MV-4-11 (cell line): ENCODE measurements at regions not wholly inside any gene's neighbourhood (a gene's known extent, or its start where the extent isn't known, plus 50 kb on each side); places are given as distances from the start of the nearest gene placed in this dataset.
"Not testable (repeated sequence)": the region's sequence is repeated elsewhere in the genome, so short reads cannot be mapped to it uniquely, and the experiment has no call there.

ENCODE experiments used
- DNase-seq: peaks from one replicate; lab custom pipeline; 2025; lab: John Stamatoyannopoulos, UW

DNA sequence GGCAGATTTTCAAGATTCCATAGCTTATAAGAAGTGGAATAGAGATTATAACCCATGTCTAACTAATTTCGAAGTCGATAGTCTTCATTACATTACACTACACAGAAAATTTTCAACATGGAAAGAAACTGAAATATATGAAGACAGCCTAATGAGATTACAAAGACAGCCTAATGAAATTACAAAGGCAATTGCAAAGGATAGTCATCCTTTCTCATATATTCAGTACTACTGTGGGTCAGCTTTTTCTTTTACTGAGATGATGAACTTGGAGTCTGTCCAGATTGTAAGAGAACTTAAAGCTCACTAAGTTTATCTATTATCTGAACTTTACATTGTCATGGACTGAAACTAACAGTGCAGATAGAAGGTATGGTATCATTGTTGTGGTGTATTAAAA lies 304.4 kb upstream of the MBL2 start:
- DNase-seq, result no peak

DNA sequence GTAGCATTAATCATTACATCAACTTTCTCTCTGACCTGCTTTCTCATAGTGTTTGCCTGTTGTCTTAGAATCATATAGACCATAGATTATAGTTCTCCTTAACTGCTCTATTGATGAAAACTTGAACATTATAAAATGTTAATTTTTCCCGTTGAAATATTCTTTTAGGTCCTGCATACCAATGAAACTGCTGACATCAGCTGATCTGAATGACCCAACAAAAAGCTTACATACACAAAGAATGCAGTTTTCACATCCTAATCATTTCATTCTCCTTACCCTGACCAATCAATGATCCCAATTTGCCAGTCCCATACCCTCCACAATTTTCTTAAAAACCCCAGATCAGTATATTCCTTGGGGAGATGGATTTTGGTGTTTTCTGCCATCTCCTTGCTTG lies 302.9 kb upstream of the MBL2 start:
- no peak for DNase-seq

- DNase-seq, result no peak
Measured at GRCh38 chr10:53072144-53072543, 299.6 kb upstream of the MBL2 start.

- no peak for DNase-seq
Measured at GRCh38 chr10:53071505-53072125, 299.0 kb upstream of the MBL2 start.

GRCh38 chr10:53069013-53069412 lies 296.4 kb upstream of the MBL2 start:
- DNase-seq, result no peak

- DNase-seq, result no peak
Measured at GRCh38 chr10:53064614-53065013, 292.0 kb upstream of the MBL2 start.

- DNase-seq, result no peak
Measured at GRCh38 chr10:53063805-53064204, 291.2 kb upstream of the MBL2 start.

GRCh38 chr10:53052521-53053164 lies 280.1 kb upstream of the MBL2 start:
- DNase-seq, result no peak

- DNase-seq, result no peak
Measured at GRCh38 chr10:53045315-53045714, 272.7 kb upstream of the MBL2 start.

DNA sequence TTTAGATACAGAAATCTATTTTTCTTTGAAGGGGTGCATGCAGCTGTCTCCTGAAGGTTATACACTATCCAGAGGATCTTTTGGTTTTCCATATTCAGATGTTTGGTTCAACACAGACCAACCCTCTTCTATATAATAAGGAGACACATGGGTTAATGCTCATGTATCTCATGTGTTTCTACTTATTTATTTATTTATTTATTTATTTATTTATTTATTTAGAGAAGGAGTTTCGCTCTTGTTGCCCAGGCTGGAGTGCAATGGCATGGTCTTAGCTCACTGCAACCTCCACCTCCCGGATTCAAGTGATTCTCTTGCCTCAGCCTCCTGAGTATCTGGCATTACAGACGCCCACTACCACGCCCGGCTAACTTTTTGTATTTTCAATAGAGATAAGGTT lies 263.2 kb upstream of the MBL2 start:
- not testable (repeated sequence) for DNase-seq

GRCh38 chr10:53033396-53033795 lies 260.8 kb upstream of the MBL2 start:
- no peak for DNase-seq

GRCh38 chr10:53029872-53030849 lies 257.6 kb upstream of the MBL2 start:
- DNase-seq, result peak; percentile 54

DNA sequence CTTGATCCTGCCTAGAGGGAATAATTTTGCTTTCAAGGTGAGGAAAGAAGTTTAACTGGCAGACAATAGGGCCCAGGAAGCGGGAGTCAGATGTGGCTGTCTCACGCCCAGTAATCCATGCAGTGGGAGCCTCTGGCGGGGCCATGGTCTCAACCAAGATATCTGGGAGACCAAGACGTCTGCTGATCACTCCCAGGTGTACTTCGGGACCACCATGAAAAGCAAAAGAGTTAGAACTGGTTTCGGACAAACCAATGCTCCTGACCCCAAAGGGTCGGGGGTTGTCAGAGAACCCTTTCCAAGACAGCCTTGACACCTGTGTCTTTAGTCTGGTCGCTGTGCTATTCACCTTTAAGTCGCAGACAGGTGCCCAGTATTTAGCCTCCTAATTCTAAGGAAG lies 256.9 kb upstream of the MBL2 start:
- DNase-seq, result no peak

DNA sequence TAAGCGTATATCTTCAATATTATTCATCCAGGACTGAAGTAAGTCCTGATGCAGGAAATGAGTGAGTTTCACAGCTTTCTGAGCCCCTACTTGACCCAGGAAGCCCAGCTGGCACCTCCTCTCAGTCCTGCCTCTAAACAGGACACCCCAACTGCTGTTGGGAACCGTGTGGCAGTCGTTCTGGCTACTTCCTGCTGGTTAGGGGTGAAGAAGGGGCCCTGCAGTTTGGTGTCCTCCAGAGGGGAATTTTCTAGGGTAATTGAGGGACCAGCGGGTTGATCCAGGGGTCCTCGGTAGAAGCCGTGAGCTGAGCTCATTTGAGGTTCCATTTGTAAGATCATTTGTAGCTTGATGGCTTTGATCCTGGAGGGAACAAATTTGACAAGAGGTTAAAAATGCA lies 253.2 kb upstream of the MBL2 start:
- DNase-seq, result not testable (repeated sequence)

- no peak for DNase-seq
Measured at GRCh38 chr10:53025172-53025711, 252.7 kb upstream of the MBL2 start.

DNA sequence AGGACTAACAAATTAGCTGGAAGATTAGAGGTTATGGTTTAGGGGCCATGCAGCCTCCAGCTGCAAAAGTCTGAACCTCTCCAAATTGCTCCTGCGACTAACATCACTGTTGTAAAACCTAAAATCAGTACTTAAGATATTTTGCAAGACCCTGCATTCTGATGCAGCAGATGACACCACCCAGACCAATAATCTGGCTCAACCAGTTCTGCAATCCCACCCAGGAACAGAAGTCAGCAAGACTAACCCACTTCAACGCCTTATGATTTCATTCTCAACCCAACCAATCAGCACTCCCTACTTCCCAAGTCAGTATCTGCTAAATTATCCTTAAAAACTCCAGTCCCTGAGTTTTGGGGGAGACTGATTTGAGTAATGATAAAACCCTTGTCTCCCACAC lies 250.8 kb upstream of the MBL2 start:
- no peak for DNase-seq

GRCh38 chr10:53022611-53023088 lies 250.1 kb upstream of the MBL2 start:
- DNase-seq, result no peak

- peak; percentile 56 for DNase-seq
Measured at GRCh38 chr10:53013201-53013810, 240.7 kb upstream of the MBL2 start.

DNA sequence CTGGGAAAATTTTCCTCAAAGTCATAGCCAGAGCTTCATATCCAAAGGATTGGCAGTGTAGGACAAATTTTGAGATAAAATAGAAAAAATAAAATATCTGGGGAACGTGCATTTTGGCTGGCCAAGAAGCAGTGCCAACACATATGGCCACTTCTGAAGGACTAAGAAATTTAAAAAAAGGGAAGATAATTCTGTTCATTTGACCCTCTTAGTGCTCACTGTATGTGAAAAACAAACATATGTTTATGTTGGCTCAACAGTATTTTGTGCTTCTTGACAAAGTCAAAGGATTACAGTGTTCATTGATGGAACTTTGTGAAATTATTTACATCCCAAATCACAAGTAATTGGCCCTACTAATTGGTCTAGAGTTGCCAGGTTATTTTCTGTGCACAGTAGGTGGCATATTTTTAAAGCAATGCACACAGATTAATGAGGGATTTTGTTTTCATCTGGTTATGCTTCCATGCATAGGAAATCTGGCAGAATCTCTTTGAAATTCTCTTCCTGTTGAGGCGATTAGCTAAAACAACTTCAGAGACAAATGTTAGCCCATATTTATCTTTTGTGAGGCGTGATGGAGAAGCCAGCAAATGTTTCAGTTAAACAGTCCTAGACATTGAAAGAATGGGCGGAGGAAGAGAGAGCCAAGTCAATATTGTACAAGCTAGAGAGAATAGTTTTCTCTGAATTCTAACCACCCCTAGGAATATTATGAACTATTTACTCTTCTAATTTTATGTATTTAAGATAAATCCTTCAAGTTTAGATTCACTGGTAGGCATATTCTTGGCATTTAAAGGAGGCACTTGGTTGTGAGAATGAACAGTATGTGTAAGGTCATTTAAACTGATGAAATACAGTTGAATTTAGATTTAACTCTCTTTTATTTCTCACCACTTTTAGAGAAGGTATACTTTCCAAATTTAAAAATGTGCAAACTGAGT lies 237.7 kb upstream of the MBL2 start:
- DNase-seq, result no peak

DNA sequence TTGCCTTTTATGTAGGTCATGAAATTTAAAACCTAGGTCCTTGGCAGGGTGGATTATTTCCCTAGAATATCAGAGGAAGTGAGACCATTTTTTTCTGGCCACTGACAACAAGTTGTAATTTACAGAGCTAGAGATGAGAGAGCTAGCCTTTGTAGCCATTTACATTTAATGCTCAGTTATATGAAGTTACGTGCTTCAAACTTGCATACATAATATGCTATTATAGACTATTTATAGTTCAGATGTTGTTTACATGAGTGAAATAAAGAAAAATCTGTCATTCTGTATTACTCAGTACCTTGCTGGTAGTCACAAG lies 234.9 kb upstream of the MBL2 start:
- no peak for DNase-seq
